Stimulated activated naive CD8-positive, alpha-beta T cell treated with anti-CD3 and anti-CD28 coated beads, Interleukin-15, Interleukin-2, amounts not matched to agents 100 U/mL and 50 U/mL, for 24 hours (primary cell): ENCODE measurements at regions not wholly inside any gene's neighbourhood (a gene's known extent, or its start where the extent isn't known, plus 50 kb on each side); places are given as distances from the start of the nearest gene placed in this dataset.
"Not testable (repeated sequence)": the region's sequence is repeated elsewhere in the genome, so short reads cannot be mapped to it uniquely, and the experiment has no call there.

Experiments used
- ATAC-seq: fragments of 150-1000 bp; cut with Tn5 transposase; one replicate; pipeline ENCODE4 v1.10.0; 2021
- DNase-seq: peaks from one replicate; pipeline ENCODE4 v3.0.0; 2021

DNA sequence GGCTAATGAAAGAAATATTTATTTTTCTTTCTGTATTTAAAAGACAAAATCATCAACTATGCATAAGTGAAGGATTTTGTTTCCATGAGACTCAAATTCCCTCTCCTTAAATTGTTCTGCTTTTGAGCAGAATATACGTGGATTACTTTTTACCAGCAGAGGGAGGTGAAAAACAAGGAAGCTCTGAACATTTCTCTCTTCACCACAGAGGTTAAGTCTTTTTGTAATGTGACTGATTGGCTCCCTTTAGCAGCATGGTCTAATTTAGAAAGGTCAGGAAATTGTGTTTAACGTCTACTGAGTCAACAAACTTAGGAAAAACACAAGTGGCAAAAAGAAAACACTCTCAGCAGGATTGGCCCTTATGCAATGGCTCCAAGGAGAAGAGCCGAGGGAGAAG is 55.1 kb upstream of the F9 start:
- ATAC-seq (no peak), DNase-seq (no peak)

DNA sequence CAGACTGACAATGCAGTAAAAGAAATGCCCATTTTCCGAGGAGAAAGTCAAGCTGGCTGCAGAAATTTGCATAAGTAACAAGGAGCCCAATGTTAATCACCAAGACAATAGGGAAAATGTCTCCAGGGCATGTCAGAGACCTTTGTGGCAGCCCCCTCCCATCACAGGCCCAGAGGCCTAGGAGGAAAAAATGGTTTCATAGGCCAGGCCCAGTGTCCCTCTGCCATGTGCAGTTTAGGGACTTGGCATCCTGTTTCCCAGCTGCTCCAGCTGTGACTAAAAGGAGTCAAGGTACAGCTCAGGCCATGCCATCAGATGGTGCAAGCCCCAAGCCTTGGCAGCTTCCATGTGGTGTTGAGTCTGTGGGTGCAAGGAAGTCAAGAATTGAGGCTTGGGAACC is 68.6 kb upstream of the F9 start:
- ATAC-seq, DNase-seq: not testable (repeated sequence)

DNA sequence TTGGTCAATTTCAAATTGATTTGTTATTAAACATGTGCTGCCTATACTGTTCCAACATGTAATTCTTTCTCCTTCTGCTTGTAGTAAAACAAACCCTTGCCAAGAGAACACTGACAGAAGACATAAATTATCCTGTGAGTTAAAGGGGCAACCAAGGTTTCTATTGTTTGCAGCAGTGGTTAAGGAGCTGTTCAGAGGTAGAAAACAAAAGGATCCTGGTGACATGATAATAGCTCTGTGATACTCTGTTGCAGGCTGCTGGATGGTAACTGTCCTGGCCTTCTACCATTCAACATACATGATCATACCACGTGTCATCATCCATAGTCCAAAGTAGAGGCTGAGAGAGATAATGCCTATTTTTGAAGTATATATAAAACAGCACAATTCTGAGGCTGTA is 75.8 kb upstream of the F9 start:
- ATAC-seq: no peak
- DNase-seq: no peak

DNA sequence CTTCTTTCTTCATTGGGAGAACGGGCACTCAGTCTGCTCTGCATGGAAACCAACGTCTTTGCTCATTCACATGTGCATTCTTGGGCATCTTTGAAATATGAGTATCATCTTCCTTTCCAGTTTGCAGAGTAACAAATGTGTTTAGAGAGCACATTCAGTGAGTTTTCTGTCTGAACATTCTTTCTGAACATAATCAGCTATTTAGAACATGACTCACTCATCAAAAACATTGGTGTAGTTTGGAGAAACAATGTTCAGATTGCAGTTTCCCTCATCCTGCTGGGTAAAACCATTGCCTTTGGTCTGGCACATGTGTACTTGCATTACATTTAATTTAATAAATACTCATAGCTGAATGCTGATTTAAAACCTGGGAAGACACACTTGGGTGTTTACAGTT is 81.5 kb upstream of the F9 start:
- ATAC-seq (no peak), DNase-seq (no peak)

DNA sequence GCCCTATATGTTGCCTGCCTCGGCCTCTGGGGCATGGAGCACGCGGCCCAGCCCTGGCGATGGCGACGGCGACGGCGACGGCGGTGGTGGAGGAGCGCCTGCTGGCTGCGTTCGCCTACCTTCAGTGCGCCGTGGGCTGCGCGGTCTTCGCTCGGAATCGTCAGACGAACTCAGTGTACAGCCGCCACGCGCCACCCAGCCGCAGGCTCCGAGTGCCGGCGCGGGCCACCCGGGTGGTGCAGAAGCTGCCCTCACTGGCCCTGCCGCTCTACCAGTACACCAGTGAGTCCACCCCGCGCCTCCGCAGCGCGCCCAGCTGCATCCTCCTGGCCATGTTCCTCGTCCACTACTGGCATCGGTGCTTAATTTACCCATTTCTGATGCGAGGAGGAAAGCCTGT is 83.7 kb upstream of the F9 start:
- no peak for DNase-seq

DNA sequence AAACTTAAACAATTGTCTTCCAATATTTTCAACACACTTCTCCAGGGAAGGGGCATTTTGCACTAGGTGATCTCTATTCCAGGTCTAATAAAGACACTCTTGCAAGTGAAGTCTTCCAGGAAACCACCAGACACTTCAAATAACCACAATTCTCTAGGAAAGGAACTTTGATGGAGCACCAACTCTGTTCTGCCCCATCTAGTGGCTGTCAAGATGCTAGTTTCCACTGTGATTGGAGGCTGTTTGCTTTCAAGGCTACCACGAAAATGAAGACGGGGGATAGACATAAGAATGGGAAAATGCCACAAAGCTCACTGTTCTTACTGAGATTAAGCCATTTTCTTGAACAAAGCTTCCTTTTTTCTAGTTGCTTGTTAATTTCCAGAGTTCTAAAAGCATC is 100.6 kb upstream of the F9 start:
- ATAC-seq (no peak), DNase-seq (no peak)

More for the DNA sequence above, 83.7 kb upstream of the F9 start:
- no peak for ATAC-seq

DNA sequence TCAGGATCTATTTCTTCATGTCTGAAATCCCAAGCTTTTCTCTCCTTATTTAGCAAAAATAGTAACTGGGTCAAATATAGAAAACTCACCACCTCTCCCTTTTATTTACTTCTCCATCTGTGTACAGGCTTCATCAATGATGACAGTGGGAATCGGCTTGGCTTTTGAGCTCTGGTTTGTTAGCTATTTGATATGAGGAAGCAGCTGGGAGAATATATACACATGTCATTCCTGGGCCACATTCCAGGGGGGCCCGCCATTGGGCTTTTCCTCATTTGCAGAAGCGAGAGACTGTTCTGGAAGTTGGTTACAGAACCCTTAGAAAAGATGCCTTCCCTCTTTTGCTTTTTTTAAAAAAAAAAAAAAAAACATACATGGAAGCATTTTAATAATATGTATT is 107.4 kb upstream of the F9 start:
- no peak for ATAC-seq
- DNase-seq: no peak

DNA sequence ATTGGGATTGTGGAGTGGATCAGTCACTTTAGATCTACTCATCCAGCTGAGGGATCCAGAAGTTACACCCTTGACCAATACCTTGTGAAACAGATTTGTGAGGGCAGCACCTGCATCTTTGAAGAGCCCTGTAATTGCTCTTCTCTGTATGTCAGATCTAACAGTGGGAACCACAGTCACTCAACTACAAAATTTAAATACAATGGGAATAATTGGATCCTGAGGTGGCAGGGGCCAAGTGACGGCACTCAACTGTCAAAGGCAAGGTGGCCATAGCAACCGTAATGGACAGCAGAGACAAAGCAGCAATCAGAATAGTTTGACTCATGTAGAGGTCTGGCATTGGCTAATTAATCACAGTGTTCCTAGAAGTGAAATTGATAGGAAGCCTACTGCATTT is 132.3 kb upstream of the F9 start:
- not testable (repeated sequence) for ATAC-seq, DNase-seq

DNA sequence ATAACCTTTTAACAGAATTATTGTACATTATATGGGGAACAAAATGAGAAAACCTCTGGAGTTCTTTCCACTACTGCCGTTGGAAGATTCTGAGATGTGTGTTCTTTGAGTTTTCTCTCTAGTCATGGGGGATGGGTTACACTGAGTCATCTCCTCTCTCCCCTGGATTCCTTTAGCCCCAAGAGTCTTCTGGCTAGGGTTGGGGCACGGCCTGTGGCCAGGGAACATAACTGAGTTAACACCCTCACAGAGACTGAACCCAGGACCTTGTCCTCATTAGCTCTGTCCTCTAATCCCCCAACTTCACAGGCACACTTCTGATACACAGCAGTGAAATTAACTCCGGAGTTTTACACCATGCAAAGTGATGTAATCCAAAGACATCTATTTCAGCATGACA is 142.3 kb upstream of the F9 start:
- ATAC-seq (no peak), DNase-seq (no peak)

DNA sequence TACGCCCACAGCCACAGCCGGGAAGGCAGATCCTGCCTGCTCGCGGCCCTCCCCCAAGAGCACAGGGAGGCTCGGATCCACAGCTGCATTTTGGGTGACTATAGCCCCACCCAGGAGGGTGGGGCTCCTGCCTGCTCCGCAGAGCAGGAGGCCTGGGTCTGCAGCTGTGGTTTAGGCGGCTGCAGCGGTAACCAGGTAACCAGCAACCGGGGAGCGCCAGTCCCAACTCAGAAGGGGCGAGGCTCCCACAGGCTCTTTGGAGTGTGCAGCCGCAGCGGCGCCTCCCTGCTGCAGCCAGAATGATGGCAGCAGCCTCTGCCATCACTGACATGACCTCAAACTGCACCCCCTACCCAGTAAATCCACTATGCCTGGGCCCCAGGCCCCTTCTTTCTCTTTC is 148.0 kb upstream of the F9 start:
- no peak for ATAC-seq
- no peak for DNase-seq

DNA sequence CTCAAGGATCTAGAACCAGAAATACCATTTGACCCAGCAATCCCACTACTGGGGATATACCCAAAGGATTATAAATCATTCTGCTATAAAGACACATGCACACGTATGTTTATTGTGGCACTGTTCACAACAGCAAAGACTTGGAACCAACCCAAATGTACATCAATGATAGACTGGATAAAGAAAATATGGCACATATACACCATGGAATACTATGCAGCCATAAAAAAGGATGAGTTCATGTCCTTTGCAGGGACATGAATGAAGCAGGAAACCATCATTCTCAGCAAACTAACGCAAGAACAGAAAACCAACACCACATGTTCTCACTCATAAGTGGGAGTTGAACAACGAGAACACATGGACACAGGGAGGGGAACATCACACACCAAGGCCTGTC is 154.0 kb upstream of the F9 start:
- not testable (repeated sequence) for DNase-seq, ATAC-seq

DNA sequence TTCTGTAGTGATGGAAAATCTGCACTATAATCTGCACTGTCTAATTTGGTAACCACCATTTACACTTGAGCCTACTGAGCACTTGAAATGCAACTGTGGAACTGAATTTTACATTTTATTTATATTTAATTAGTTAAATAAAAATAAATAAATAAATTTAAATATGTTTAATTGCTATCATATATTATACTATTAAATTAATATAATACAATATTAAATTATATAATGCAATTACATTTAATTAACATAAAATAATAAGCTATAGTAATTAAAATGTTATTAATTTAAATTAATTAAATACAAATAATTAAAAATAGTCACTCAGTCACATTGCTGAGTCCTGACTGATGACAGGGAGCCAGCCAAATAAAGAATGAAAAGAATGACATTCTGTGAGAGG is 170.2 kb upstream of the F9 start:
- DNase-seq (no peak), ATAC-seq (no peak)

DNA sequence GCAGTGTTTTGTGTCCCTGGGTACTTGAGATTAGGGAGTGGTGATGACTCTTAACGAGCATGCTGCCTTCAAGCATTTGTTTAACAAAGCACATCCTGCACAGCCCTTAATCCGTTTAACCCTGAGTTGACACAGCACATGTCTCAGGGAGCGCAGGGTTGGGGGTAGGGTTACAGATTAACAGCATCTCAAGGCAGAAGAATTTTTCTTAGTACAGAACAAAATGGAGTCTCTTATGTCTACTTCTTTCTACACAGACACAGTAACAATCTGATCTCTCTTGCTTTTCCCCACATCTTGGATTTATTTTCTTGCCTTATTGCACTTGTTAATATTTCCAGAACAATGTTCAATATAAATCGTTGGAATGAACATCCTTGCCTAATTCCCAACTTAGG is 187.9 kb upstream of the F9 start:
- not testable (repeated sequence) for ATAC-seq, DNase-seq

DNA sequence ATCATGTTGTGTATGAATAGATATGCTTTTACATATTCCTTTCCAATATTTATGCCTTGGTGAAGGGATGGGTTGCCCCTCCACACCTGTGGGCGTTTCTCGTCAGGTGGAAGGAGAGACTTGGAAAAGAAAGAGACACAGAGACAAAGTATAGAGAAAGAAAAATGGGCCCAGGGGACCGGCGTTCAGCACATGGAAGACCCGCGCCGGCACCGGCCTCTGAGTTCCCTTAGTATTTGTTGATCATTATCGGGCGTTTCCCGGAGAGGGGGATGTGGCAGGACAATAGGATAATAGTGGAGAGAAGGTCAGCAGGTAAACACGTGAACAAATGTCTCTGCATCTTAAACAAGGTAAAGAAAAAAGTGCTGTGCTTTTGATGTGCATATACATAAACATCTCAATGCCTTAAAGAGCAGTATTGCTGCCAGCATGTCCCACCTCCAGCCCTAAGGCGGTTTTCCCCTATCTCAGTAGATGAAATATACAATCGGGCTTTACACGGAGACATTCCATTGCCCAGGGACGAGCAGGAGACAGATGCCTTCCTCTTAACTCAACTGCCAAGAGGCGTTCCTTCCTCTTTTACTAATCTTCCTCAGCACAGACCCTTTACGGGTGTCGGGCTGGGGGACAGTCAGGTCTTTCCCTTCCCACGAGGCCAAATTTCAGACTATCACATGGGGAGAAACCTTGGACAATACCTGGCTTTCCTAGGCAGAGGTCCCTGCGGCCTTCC is 188.5 kb upstream of the F9 start:
- DNase-seq, ATAC-seq: not testable (repeated sequence)

DNA sequence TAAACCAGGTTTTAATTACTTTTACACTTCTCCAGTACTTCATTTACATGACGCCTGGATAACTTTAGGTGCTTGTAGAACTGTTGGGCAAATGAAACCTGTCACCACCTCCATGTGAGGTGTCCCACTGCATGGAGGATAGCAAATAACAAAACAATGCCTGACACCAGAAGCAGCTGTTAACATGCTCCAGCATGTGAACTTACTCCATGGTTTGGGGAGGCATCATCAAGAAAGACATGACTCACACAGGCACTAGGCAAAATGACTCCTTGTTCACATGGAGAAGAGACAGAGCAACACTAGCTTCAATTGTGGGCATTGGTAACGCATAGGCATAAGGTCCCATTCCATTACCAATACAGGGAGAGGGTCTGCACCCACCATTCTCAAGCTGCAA is 198.1 kb upstream of the F9 start:
- no peak for ATAC-seq

DNA sequence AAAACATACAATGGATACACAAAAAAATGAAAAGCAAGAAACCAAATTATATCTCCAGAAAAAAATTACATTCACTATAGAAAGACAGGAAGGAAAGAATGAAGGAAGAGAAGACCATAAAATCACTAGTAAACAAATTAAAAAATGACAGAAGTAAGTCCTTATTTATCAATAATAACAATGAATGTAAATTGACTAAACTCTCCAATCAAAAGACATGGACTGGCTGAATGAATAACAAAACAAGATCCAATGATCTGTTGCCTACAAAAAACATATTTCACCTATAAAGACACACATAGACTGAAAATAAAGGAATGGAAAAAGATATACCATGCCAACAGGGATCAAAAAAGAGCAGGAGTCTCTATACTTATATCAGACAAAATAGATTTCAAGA is 203.2 kb upstream of the F9 start:
- ATAC-seq: no peak
- DNase-seq: no peak

More for the DNA sequence above, 198.1 kb upstream of the F9 start:
- no peak for DNase-seq

DNA sequence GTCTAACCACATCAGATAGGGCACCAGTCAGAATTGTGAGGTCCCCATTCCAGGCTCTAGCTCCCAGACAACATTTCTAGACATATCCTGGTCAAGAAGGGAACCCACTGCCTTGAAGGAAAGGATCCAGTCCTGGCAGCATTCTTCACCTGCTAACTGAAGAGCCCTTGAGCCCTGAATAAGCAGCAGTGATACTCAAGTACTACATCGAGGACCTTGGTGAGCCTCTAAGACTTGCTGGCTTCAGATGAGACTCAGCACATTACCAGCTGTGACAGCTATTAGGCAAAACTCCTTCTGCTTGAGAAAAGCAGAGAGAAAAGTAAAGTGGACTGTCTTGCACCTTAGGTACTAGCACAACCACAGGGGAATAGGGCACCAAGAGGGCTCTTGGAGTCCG is 205.8 kb upstream of the F9 start:
- ATAC-seq (no peak), DNase-seq (no peak)

DNA sequence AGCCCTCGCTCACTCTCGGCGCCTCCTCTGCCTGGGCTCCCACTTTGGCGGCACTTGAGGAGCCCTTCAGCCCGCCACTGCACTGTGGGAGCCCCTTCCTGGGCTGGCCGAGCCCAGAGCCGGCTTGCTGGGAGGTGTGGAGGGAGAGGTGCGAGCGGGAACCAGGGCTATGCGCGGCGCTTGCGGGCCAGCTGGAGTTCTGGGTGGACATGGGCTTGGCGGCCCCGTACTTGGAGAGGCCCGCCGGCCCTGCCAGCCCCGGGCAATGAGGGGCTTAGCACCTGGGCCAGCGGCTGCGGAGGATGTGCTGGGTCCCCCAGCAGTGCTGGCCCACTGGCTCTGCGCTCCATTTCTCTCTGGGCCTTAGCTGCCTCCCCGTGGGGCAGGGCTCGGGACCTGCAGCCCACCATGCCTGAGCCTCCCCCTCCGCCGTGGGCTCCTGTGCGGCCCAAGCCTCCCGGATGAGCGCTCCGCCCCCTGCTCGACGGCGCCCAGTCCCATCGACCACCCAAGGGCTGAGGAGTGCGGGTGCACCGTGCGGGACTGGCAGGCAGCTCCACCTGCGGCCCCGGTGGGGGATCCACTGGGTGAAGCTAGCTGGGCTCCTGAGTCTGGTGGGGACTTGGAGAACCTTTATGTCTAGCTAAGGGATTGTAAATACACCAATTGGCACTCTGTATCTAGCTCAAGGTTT is 209.7 kb upstream of the F9 start:
- DNase-seq, ATAC-seq: not testable (repeated sequence)

DNA sequence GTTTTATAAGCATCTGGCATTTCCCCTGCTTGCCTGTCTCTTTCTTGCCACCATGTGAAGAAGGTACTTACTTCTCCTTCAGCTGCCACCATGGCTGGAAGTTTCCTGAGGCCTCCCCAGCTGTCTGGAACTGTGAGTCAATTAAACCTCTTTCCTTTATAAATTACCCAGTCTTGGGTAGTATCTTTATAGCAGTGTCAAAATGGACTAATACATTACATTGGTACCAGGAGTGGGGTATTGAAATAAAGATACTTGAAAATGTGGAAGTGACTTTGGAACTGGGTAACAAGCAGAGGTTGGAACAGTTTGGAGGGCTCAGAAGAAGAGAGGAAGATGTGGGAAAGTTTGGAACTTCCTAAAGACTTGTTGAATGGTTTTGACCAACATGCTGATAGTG is 223.9 kb upstream of the F9 start:
- DNase-seq, ATAC-seq: not testable (repeated sequence)

DNA sequence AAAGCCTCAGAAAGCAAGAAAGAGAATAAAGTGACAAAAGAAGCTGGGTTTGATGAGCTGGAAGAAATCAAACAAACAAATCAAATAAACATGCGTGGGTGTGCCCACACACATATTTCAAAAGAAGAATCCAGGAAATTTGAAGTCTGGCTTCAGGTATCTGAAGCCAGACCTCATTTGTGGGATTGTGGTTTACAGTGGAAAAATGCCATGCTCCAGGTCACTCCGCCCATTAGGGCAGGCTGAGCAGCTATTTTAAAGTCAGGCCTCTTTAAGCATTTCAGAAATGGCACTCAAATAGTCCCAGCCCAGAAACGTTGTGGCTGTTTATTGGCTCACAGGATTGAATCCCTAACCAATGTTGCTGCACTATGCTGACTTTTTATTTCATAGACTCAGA is 226.1 kb upstream of the F9 start:
- ATAC-seq (no peak), DNase-seq (no peak)

DNA sequence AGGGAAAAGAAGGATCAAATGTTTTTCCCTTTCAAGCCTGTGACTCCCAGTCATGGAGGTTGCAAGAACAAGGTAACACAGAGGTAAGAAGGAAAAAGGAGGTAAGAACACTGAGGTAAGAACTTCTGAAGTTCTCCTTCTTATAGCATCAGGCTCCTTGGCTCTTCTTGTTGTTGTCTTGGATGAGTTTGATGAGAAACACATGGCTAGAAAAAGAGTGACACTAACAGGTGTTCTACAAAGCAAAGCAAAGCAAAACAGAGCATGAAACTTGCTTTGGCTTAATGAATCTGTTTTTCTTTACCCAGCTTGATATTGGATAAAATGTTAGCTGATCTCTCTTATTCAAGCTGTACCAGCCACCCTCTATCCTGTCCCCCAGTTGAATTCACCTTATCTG is 231.2 kb upstream of the F9 start:
- DNase-seq: no peak

DNA sequence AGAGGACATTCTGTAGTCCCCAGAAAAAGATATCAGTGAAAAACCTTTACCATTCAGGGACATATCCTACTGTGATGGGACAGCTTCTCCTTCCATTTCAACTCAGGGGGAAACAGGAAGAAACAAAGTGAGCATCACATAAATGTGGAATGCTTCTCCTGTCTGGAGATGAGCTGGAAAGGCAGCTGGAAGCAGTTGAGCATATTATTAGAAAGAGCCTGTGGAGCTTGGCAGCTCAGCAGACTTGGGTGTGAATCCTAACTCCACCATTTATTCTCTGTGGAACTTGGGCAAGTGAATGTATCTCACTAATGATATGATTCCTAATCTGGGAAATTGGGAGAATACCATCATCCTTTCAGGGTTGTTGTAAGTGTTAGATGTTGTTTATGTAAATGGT is 232.1 kb upstream of the F9 start:
- no peak for ATAC-seq
- DNase-seq: no peak

More for the DNA sequence above, 231.2 kb upstream of the F9 start:
- no peak for ATAC-seq

DNA sequence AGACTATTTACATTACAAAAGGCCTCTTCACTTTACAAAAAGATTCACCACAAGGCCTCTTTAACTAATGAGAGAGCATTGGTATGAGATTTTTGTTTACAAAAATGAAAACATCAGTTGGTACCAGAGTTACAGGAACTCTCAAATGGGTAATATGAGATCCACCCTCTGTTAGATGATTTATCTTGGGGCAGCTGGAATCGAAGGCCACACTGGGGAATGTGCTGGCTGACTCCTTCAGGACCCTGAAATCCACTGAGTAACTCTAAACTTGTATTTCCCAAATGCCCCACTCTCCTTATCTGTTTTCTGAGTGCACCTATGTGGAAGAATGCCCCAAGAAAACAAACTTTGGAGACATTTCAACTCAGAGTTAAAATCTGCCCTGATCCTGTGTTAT is 232.9 kb upstream of the F9 start:
- ATAC-seq (no peak), DNase-seq (no peak)

DNA sequence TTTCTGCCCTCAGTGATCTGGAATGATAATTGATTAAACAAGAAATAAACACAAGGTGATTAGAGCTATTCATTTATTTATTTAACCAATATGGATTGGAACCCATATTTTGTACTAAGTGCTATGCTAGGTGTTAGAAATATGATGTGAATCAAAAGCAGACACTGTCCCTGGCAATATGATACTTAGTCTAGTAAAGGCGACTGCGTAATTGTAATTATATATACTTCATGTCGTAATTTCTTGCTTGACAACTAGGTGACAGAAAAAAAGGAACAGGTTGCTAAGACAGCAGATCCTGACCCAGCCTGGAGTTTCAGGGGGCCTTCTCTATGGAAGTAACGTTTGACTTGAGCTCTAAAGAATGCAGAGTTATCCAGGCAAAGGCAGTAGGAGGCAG is 236.5 kb upstream of the F9 start:
- DNase-seq: no peak
- no peak for ATAC-seq
